ENCODE measurements at regions not wholly inside any gene's neighbourhood (a gene's known extent, or its start where the extent isn't known, plus 50 kb on each side); places are given as distances from the start of the nearest gene placed in this dataset.

- Histone ChIP-seq H3K4me1 (ENCODE audit: control insufficient read depth, low read length) (no peaks in the 10 kb centered on the region), H3K36me3 (ENCODE audit: control insufficient read depth, low read length) (no peaks in the 10 kb centered on the region), H3K9me3 (ENCODE audit: control insufficient read depth, insufficient read depth, low read length) (no peaks in the 10 kb centered on the region), H3K4me2 (ENCODE audit: low read length) (no peak overlapping the region), H3K79me2 (ENCODE audit: control insufficient read depth, low read length) (no peaks in the 10 kb centered on the region), H3F3A (ENCODE audit: control insufficient read depth, insufficient read depth) (no peaks in the 10 kb centered on the region), H3K4me3 (ENCODE audit: low read length) (no peak overlapping the region), H3K9me2 (replicated peaks; ENCODE audit: control insufficient read depth, low read length) (no peaks in the 10 kb centered on the region), H3K27me3 (ENCODE audit: control insufficient read depth, low read length) (no peaks in the 10 kb centered on the region), H3K27ac (ENCODE audit: low read depth, low read length) (no peak overlapping the region), H4K20me1 (ENCODE audit: control insufficient read depth, insufficient read depth, low read depth, low read length) (no peaks in the 10 kb centered on the region)
- TF ChIP-seq EZH2phosphoT487 (IDR thresholded peaks at IDR 0.05; ENCODE audit: borderline replicate concordance, low read length) (no peak), CTCF (IDR thresholded peaks at IDR 0.05; ENCODE audit: low read depth, low read length, poor library complexity, severe bottlenecking) (no peak)
Measured at GRCh38 chr6:133697185-133697584, 191.7 kb upstream of the TCF21 start.

GRCh38 chr6:133697666-133698065, 191.2 kb upstream of the TCF21 start:
- no peak for TF ChIP-seq EZH2phosphoT487 (IDR thresholded peaks at IDR 0.05; ENCODE audit: borderline replicate concordance, low read length)
- no peak for TF ChIP-seq CTCF (IDR thresholded peaks at IDR 0.05; ENCODE audit: low read depth, low read length, poor library complexity, severe bottlenecking)
- H3K36me3 ChIP-seq (ENCODE audit: control insufficient read depth, low read length), result no peaks in the 10 kb centered on the region
- no peak overlapping the region for H3K4me3 ChIP-seq (ENCODE audit: low read length)
- H3K79me2 ChIP-seq (ENCODE audit: control insufficient read depth, low read length), result no peaks in the 10 kb centered on the region
- H3K27me3 ChIP-seq (ENCODE audit: control insufficient read depth, low read length), result no peaks in the 10 kb centered on the region
- no peaks in the 10 kb centered on the region for H3F3A ChIP-seq (ENCODE audit: control insufficient read depth, insufficient read depth)
- H3K27ac ChIP-seq (ENCODE audit: low read depth, low read length), result no peak overlapping the region
- no peaks in the 10 kb centered on the region for H3K4me1 ChIP-seq (ENCODE audit: control insufficient read depth, low read length)
- H3K9me3 ChIP-seq (ENCODE audit: control insufficient read depth, insufficient read depth, low read length), result no peaks in the 10 kb centered on the region
- H3K9me2 ChIP-seq (replicated peaks; ENCODE audit: control insufficient read depth, low read length), result no peaks in the 10 kb centered on the region
- H4K20me1 ChIP-seq (ENCODE audit: control insufficient read depth, insufficient read depth, low read depth, low read length), result no peaks in the 10 kb centered on the region
- no peak overlapping the region for H3K4me2 ChIP-seq (ENCODE audit: low read length)

GRCh38 chr6:133698272-133698671, 190.6 kb upstream of the TCF21 start:
- no peak overlapping the region for H3K27ac ChIP-seq (ENCODE audit: low read depth, low read length)

More at GRCh38 chr6:133698272-133698671, 190.6 kb upstream of the TCF21 start:
- no peaks in the 10 kb centered on the region for H3K27me3 ChIP-seq (ENCODE audit: control insufficient read depth, low read length)
- H3K9me3 ChIP-seq (ENCODE audit: control insufficient read depth, insufficient read depth, low read length), result no peaks in the 10 kb centered on the region
- H3K9me2 ChIP-seq (replicated peaks; ENCODE audit: control insufficient read depth, low read length), result no peaks in the 10 kb centered on the region
- no peaks in the 10 kb centered on the region for H4K20me1 ChIP-seq (ENCODE audit: control insufficient read depth, insufficient read depth, low read depth, low read length)
- no peak overlapping the region for H3K4me3 ChIP-seq (ENCODE audit: low read length)
- H3F3A ChIP-seq (ENCODE audit: control insufficient read depth, insufficient read depth), result no peaks in the 10 kb centered on the region
- TF ChIP-seq CTCF (IDR thresholded peaks at IDR 0.05; ENCODE audit: low read depth, low read length, poor library complexity, severe bottlenecking) (no peak), EZH2phosphoT487 (IDR thresholded peaks at IDR 0.05; ENCODE audit: borderline replicate concordance, low read length) (no peak)
- no peaks in the 10 kb centered on the region for H3K36me3 ChIP-seq (ENCODE audit: control insufficient read depth, low read length)
- no peaks in the 10 kb centered on the region for H3K79me2 ChIP-seq (ENCODE audit: control insufficient read depth, low read length)
- no peaks in the 10 kb centered on the region for H3K4me1 ChIP-seq (ENCODE audit: control insufficient read depth, low read length)
- H3K4me2 ChIP-seq (ENCODE audit: low read length), result no peak overlapping the region
